GM23338 (cell line): ENCODE measurements at regions not wholly inside any gene's neighbourhood (a gene's known extent, or its start where the extent isn't known, plus 50 kb on each side); places are given as distances from the start of the nearest gene placed in this dataset.

Source experiments
- ATAC-seq: fragments of 200-7000 bp; cut with Tn5 transposase; 3 replicates; pipeline ENCODE4 v1.9.1; 2020
- DNase-seq: peaks from one replicate; pipeline ENCODE4 v3.0.0-alpha.2; 2015; ENCODE audit warnings: low spot score
- H2AFZ ChIP-seq: fragments of 200-600 bp; sonication (generic); 2 replicates; pipeline ENCODE4 v1.8.0; 2016; ENCODE audit warnings: antibody characterized with exemption, mild to moderate bottlenecking, moderate library complexity
- H3F3A ChIP-seq: fragments of 200-600 bp; sonication (generic); replicated peaks from 2 replicates; pipeline ENCODE4 v1.8.0; 2017; ENCODE audit warnings: antibody characterized with exemption, mixed run types, low read depth
- H3K27ac ChIP-seq: fragments of 200-600 bp; sonication (generic); 2 replicates; pipeline ENCODE4 v1.6.1; 2016; ENCODE audit warnings: low read depth
- H3K27me3 ChIP-seq: fragments of 200-600 bp; sonication (generic); 2 replicates; pipeline ENCODE4 v1.8.0; 2016; ENCODE audit warnings: mild to moderate bottlenecking, mixed run types, moderate library complexity; ENCODE audit not compliant: insufficient read depth
- H3K36me3 ChIP-seq: fragments of 200-600 bp; sonication (generic); 2 replicates; pipeline ENCODE4 v1.8.0; 2016; ENCODE audit warnings: mild to moderate bottlenecking; ENCODE audit not compliant: insufficient read depth
- H3K4me1 ChIP-seq: fragments of 200-600 bp; sonication (generic); 2 replicates; pipeline ENCODE4 v1.8.0; 2016; ENCODE audit warnings: mild to moderate bottlenecking, moderate library complexity; ENCODE audit not compliant: insufficient read depth
- H3K4me2 ChIP-seq: fragments of 200-600 bp; sonication (generic); 2 replicates; pipeline ENCODE4 v1.7.1; 2017; ENCODE audit warnings: mixed run types
- H3K4me3 ChIP-seq: fragments of 200-600 bp; sonication (generic); 2 replicates; pipeline ENCODE4 v1.6.1; 2016; ENCODE audit warnings: mixed run types
- H3K79me2 ChIP-seq: fragments of 200-600 bp; sonication (generic); replicated peaks from 2 replicates; pipeline ENCODE4 v1.8.0; 2017; ENCODE audit warnings: mild to moderate bottlenecking; ENCODE audit not compliant: insufficient read depth
- H3K9me2 ChIP-seq: fragments of 200-600 bp; sonication (generic); 2 replicates; pipeline ENCODE4 v1.8.0; 2017; ENCODE audit not compliant: insufficient read depth
- H4K20me1 ChIP-seq: fragments of 200-600 bp; sonication (generic); replicated peaks from 2 replicates; pipeline ENCODE4 v1.8.0; 2017; ENCODE audit warnings: mild to moderate bottlenecking; ENCODE audit not compliant: insufficient read depth
- H3K27ac Mint-ChIP-seq: 2 replicates; pipeline ENCODE4 v1.8.0; 2020; ENCODE audit warnings: inconsistent platforms, mild to moderate bottlenecking, moderate library complexity, mixed read lengths
- H3K27me3 Mint-ChIP-seq: 3 replicates; pipeline ENCODE4 v1.8.0; 2022; ENCODE audit warnings: low read depth, mild to moderate bottlenecking, moderate library complexity, mixed read lengths, inconsistent platforms; ENCODE audit not compliant: insufficient read depth, poor library complexity
- H3K36me3 Mint-ChIP-seq: 3 replicates; pipeline ENCODE4 v1.8.0; 2021; ENCODE audit warnings: low read depth, mild to moderate bottlenecking, inconsistent platforms, moderate library complexity, mixed read lengths
- H3K4me1 Mint-ChIP-seq: 3 replicates; pipeline ENCODE4 v1.8.0; 2020; ENCODE audit warnings: mild to moderate bottlenecking, inconsistent platforms, mixed read lengths
- H3K4me3 Mint-ChIP-seq: 3 replicates; pipeline ENCODE4 v1.8.0; 2021; ENCODE audit warnings: moderate library complexity, mild to moderate bottlenecking, inconsistent platforms, mixed read lengths
- H3K9me3 Mint-ChIP-seq: 3 replicates; pipeline ENCODE4 v1.8.0; 2020; ENCODE audit warnings: moderate library complexity, mild to moderate bottlenecking, inconsistent platforms, mixed read lengths
- CREB1 ChIP-seq: fragments of 250-450 bp; sonication (Bioruptor Pico); IDR thresholded peaks from 2 replicates; pipeline ENCODE4 v1.5.0; 2020; ENCODE audit warnings: low read depth, mild to moderate bottlenecking, moderate library complexity
- EZH2 ChIP-seq: fragments of 200-600 bp; sonication (generic); IDR thresholded peaks from one replicate; pipeline ENCODE4 v1.8.0; 2017; ENCODE audit warnings: antibody characterized with exemption, mild to moderate bottlenecking, low read depth; ENCODE audit not compliant: unreplicated experiment
- NANOG ChIP-seq: IDR thresholded peaks from 2 replicates; pipeline ENCODE4 v1.6.1; 2016; ENCODE audit warnings: antibody characterized with exemption, borderline replicate concordance
- POLR2AphosphoS5 ChIP-seq: IDR thresholded peaks from 2 replicates; pipeline ENCODE4 v1.6.1; 2016; ENCODE audit warnings: antibody characterized with exemption, low read depth
- STAT1 ChIP-seq: IDR thresholded peaks from one replicate; pipeline ENCODE4 v1.6.1; 2016; ENCODE audit warnings: antibody characterized with exemption; ENCODE audit not compliant: unreplicated experiment
- ZNF114 ChIP-seq: fragments of 250-450 bp; sonication (Bioruptor Pico); IDR thresholded peaks from 2 replicates; pipeline ENCODE4 v1.5.0; 2020; ENCODE audit warnings: mild to moderate bottlenecking, moderate library complexity
- ZNF331 ChIP-seq: fragments of 250-450 bp; sonication (Bioruptor Pico); IDR thresholded peaks from 2 replicates; pipeline ENCODE4 v1.5.0; 2020; ENCODE audit warnings: low read depth, mild to moderate bottlenecking, moderate library complexity
- TF ChIP-seq, protein P1 (sequence below): fragments of 250-450 bp; sonication (Bioruptor Pico); IDR thresholded peaks from 2 replicates; pipeline ENCODE4 v1.5.0; 2020; ENCODE audit warnings: mild to moderate bottlenecking, moderate library complexity
- TF ChIP-seq, protein P2 (sequence below), 2 experiments: fragments of 200-600 bp in 1 of 2; sonication (generic) in 1 of 2; conservative IDR thresholded peaks; 2 replicates each; pipeline versions ENCODE4 v1.5.1 to v1.6.1; 2016 to 2017; ENCODE audit warnings: antibody characterized with exemption in 2 of 2, low read depth in 2 of 2, mild to moderate bottlenecking in 2 of 2, moderate library complexity in 1 of 2
- TF ChIP-seq, protein P3 (sequence below): IDR thresholded peaks from one replicate; pipeline ENCODE4 v1.6.1; 2018; ENCODE audit warnings: antibody characterized with exemption; ENCODE audit not compliant: unreplicated experiment

DNA sequence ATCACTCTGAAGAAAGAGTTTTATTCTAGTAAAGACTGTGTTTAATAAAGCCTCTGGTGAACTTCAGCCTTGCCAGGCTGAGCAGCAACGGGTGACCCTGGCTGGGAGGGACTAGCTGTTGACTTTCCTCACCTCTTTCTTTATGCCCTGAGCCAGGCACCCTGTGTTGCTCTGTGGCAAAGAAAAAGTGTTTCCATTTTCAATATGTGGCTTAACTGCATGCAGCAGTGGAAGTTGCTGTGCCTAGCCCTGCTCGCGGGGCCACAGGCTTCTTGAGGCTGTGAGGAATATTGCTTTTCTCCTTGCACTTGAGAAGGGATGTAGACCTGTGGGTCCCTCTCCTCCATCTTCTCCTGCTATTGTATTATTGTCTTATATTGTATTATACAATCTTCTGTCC is 67.0 kb downstream of the CXCL12 start (continued):
- TF ChIP-seq, protein P1, sequence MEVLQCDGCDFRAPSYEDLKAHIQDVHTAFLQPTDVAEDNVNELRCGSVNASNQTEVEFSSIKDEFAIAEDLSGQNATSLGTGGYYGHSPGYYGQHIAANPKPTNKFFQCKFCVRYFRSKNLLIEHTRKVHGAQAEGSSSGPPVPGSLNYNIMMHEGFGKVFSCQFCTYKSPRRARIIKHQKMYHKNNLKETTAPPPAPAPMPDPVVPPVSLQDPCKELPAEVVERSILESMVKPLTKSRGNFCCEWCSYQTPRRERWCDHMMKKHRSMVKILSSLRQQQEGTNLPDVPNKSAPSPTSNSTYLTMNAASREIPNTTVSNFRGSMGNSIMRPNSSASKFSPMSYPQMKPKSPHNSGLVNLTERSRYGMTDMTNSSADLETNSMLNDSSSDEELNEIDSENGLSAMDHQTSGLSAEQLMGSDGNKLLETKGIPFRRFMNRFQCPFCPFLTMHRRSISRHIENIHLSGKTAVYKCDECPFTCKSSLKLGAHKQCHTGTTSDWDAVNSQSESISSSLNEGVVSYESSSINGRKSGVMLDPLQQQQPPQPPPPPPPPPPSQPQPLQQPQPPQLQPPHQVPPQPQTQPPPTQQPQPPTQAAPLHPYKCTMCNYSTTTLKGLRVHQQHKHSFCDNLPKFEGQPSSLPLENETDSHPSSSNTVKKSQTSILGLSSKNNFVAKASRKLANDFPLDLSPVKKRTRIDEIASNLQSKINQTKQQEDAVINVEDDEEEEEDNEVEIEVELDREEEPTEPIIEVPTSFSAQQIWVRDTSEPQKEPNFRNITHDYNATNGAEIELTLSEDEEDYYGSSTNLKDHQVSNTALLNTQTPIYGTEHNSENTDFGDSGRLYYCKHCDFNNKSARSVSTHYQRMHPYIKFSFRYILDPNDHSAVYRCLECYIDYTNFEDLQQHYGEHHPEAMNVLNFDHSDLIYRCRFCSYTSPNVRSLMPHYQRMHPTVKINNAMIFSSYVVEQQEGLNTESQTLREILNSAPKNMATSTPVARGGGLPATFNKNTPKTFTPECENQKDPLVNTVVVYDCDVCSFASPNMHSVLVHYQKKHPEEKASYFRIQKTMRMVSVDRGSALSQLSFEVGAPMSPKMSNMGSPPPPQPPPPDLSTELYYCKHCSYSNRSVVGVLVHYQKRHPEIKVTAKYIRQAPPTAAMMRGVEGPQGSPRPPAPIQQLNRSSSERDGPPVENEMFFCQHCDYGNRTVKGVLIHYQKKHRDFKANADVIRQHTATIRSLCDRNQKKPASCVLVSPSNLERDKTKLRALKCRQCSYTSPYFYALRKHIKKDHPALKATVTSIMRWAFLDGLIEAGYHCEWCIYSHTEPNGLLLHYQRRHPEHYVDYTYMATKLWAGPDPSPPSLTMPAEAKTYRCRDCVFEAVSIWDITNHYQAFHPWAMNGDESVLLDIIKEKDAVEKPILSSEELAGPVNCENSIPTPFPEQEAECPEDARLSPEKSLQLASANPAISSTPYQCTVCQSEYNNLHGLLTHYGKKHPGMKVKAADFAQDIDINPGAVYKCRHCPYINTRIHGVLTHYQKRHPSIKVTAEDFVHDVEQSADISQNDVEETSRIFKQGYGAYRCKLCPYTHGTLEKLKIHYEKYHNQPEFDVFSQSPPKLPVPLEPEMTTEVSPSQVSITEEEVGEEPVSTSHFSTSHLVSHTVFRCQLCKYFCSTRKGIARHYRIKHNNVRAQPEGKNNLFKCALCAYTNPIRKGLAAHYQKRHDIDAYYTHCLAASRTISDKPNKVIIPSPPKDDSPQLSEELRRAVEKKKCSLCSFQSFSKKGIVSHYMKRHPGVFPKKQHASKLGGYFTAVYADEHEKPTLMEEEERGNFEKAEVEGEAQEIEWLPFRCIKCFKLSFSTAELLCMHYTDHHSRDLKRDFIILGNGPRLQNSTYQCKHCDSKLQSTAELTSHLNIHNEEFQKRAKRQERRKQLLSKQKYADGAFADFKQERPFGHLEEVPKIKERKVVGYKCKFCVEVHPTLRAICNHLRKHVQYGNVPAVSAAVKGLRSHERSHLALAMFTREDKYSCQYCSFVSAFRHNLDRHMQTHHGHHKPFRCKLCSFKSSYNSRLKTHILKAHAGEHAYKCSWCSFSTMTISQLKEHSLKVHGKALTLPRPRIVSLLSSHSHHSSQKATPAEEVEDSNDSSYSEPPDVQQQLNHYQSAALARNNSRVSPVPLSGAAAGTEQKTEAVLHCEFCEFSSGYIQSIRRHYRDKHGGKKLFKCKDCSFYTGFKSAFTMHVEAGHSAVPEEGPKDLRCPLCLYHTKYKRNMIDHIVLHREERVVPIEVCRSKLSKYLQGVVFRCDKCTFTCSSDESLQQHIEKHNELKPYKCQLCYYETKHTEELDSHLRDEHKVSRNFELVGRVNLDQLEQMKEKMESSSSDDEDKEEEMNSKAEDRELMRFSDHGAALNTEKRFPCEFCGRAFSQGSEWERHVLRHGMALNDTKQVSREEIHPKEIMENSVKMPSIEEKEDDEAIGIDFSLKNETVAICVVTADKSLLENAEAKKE (CRISPR knock-in tag), result no peak
- TF ChIP-seq CREB1 (CRISPR knock-in tag) (no peak), NANOG (no peak), POLR2AphosphoS5 (no peak)
- TF ChIP-seq, protein P2, sequence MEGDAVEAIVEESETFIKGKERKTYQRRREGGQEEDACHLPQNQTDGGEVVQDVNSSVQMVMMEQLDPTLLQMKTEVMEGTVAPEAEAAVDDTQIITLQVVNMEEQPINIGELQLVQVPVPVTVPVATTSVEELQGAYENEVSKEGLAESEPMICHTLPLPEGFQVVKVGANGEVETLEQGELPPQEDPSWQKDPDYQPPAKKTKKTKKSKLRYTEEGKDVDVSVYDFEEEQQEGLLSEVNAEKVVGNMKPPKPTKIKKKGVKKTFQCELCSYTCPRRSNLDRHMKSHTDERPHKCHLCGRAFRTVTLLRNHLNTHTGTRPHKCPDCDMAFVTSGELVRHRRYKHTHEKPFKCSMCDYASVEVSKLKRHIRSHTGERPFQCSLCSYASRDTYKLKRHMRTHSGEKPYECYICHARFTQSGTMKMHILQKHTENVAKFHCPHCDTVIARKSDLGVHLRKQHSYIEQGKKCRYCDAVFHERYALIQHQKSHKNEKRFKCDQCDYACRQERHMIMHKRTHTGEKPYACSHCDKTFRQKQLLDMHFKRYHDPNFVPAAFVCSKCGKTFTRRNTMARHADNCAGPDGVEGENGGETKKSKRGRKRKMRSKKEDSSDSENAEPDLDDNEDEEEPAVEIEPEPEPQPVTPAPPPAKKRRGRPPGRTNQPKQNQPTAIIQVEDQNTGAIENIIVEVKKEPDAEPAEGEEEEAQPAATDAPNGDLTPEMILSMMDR (conservative IDR thresholded peaks at IDR 0.05; ENCODE audit: low read depth in 2 of 2), result no peak

DNA sequence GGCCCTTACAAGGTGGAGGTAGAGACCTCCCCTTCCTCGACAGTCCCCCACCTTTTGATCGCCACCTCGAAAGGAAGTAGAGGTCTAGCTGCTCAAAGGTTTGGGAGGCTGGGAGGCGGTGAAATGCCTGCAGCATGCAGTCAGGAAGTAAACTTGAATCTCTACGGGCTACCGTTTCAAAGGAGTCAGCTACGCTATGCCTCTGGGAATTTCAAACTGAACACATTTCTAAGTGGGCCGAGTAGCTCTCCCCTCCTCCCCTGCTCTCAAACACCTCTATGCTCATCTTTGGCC is 68.0 kb downstream of the CXCL12 start:
- ATAC-seq, result peak; percentile 34
- no peak overlapping the region for H3K27ac Mint-ChIP-seq
- Histone ChIP-seq H3K27me3 (peaks cover 6% of the 10 kb centered on the region), H3K36me3 (no peaks in the 10 kb centered on the region), H3K4me3 (no peak overlapping the region), H3F3A (no peaks in the 10 kb centered on the region), H3K79me2 (no peaks in the 10 kb centered on the region), H3K4me2 (no peak overlapping the region), H4K20me1 (no peaks in the 10 kb centered on the region), H3K27ac (no peak overlapping the region), H2AFZ (no peak overlapping the region), H3K9me2 (no peaks in the 10 kb centered on the region), H3K4me1 (no peaks in the 10 kb centered on the region; the same call in 1 of the 2 replicates)
- TF ChIP-seq ZNF114 (CRISPR knock-in tag) (no peak), STAT1 (no peak), NANOG (no peak), EZH2 (no peak), ZNF331 (no peak), CREB1 (CRISPR knock-in tag) (no peak)
- TF ChIP-seq, protein P3, sequence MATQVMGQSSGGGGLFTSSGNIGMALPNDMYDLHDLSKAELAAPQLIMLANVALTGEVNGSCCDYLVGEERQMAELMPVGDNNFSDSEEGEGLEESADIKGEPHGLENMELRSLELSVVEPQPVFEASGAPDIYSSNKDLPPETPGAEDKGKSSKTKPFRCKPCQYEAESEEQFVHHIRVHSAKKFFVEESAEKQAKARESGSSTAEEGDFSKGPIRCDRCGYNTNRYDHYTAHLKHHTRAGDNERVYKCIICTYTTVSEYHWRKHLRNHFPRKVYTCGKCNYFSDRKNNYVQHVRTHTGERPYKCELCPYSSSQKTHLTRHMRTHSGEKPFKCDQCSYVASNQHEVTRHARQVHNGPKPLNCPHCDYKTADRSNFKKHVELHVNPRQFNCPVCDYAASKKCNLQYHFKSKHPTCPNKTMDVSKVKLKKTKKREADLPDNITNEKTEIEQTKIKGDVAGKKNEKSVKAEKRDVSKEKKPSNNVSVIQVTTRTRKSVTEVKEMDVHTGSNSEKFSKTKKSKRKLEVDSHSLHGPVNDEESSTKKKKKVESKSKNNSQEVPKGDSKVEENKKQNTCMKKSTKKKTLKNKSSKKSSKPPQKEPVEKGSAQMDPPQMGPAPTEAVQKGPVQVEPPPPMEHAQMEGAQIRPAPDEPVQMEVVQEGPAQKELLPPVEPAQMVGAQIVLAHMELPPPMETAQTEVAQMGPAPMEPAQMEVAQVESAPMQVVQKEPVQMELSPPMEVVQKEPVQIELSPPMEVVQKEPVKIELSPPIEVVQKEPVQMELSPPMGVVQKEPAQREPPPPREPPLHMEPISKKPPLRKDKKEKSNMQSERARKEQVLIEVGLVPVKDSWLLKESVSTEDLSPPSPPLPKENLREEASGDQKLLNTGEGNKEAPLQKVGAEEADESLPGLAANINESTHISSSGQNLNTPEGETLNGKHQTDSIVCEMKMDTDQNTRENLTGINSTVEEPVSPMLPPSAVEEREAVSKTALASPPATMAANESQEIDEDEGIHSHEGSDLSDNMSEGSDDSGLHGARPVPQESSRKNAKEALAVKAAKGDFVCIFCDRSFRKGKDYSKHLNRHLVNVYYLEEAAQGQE, result no peak
- peaks cover 5% of the 10 kb centered on the region; the same call in 1 of the 3 replicates for H3K36me3 Mint-ChIP-seq
- peaks cover 7% of the 10 kb centered on the region; the same call in 2 of the 3 replicates for H3K9me3 Mint-ChIP-seq
- H3K27me3 Mint-ChIP-seq, result peaks cover 10% of the 10 kb centered on the region
- H3K4me1 Mint-ChIP-seq, result peaks cover 13% of the 10 kb centered on the region
- H3K4me3 Mint-ChIP-seq, result no peak overlapping the region
- DNase-seq, result no peak
